AML-193 (cell line): ENCODE measurements at regions not wholly inside any gene's neighbourhood (a gene's known extent, or its start where the extent isn't known, plus 50 kb on each side); places are given as distances from the start of the nearest gene placed in this dataset.
"Not testable (repeated sequence)": the region's sequence is repeated elsewhere in the genome, so short reads cannot be mapped to it uniquely, and the experiment has no call there.

ENCODE experiments used
- DNase-seq, 2 experiments: peaks; one replicate each; lab custom pipeline; 2025; lab: John Stamatoyannopoulos, UW

- DNase-seq: no peak
These were observed 121.6 kb upstream of the ZNF92 start for GRCh38 chr7:65251851-65252620.

GRCh38 chr7:65250697-65251395 is 122.8 kb upstream of the ZNF92 start:
- DNase-seq: no peak

- no peak for DNase-seq
These were observed 123.4 kb upstream of the ZNF92 start for GRCh38 chr7:65250216-65250615.

GRCh38 chr7:65247491-65247890 is 126.2 kb upstream of the ZNF92 start:
- no peak for DNase-seq

- no peak for DNase-seq
These were observed 133.8 kb upstream of the ZNF92 start for GRCh38 chr7:65239707-65240352.

- DNase-seq: no peak
These were observed 134.3 kb upstream of the ZNF92 start for GRCh38 chr7:65239324-65239706.

- DNase-seq: no peak
These were observed 134.9 kb upstream of the ZNF92 start for GRCh38 chr7:65238785-65239184.

- DNase-seq: no peak
These were observed 138.1 kb upstream of the ZNF92 start for GRCh38 chr7:65235586-65235985.

GRCh38 chr7:65233409-65234034 is 140.1 kb upstream of the ZNF92 start:
- DNase-seq: no peak

- no peak for DNase-seq
These were observed 143.4 kb upstream of the ZNF92 start for GRCh38 chr7:65230231-65230630.

- DNase-seq: no peak
These were observed 148.1 kb upstream of the ZNF92 start for GRCh38 chr7:65225422-65226006.

GRCh38 chr7:65222655-65223054 is 151.0 kb upstream of the ZNF92 start:
- DNase-seq: no peak

- DNase-seq: no peak
These were observed 152.0 kb upstream of the ZNF92 start for GRCh38 chr7:65221683-65222082.

GRCh38 chr7:65219623-65220022 is 154.0 kb upstream of the ZNF92 start:
- DNase-seq: no peak

- peak; percentile 2 to 6 for DNase-seq
These were observed 157.2 kb upstream of the ZNF92 start for GRCh38 chr7:65216469-65216868.

- DNase-seq: not testable (repeated sequence)
These were observed 160.4 kb upstream of the ZNF92 start for GRCh38 chr7:65213260-65213659.

- not testable (repeated sequence) for DNase-seq
These were observed 174.4 kb upstream of the ZNF92 start for GRCh38 chr7:65199221-65199620.

GRCh38 chr7:65193334-65194058 is 180.2 kb upstream of the ZNF92 start:
- DNase-seq: not testable (repeated sequence)

GRCh38 chr7:65177041-65177440 is 170.6 kb upstream of the ERV3-1 start:
- DNase-seq: not testable (repeated sequence)

- DNase-seq: not testable (repeated sequence)
These were observed 143.6 kb upstream of the ERV3-1 start for GRCh38 chr7:65150105-65150504.

GRCh38 chr7:65146118-65146914 is 139.8 kb upstream of the ERV3-1 start:
- not testable (repeated sequence) for DNase-seq
